ENCODE measurements at regions not wholly inside any gene's neighbourhood (a gene's known extent, or its start where the extent isn't known, plus 50 kb on each side); places are given as distances from the start of the nearest gene placed in this dataset.

GRCh38 chr7:136174477-136175125 is 197.4 kb upstream of the MTPN start:
- Histone ChIP-seq H3K79me2 (ENCODE audit: control insufficient read depth, insufficient read depth, low read length) (no peaks in the 10 kb centered on the region), H3K9me1 (replicated peaks; ENCODE audit: control insufficient read depth, extremely low read depth, insufficient read depth, low read length) (no peaks in the 10 kb centered on the region), H3K4me2 (ENCODE audit: insufficient read depth, low read length) (no peak overlapping the region), H3K4me1 (ENCODE audit: control insufficient read depth, extremely low read depth, insufficient read depth, low read length) (no peaks in the 10 kb centered on the region), H2AFZ (ENCODE audit: low read depth, low read length) (no peak overlapping the region), H3K27me3 (ENCODE audit: control insufficient read depth in 2 of 2, insufficient read depth in 2 of 2, low read length in 2 of 2) (no peaks in the 10 kb centered on the region), H3K27ac (ENCODE audit: insufficient read depth, low read depth, low read length) (no peak overlapping the region), H3K4me3 (replicated peaks in 1 of 3; ENCODE audit: insufficient read depth in 1 of 3, low read depth in 1 of 3, low read length in 3 of 3) (no peak overlapping the region), H3K9ac (replicated peaks; ENCODE audit: extremely low read depth, insufficient read depth, low read length) (no peak overlapping the region), H4K20me1 (replicated peaks; ENCODE audit: control insufficient read depth, extremely low read depth, insufficient read depth, low read length) (no peaks in the 10 kb centered on the region), H3K9me3 (replicated peaks; ENCODE audit: control insufficient read depth, insufficient read depth, low read length) (no peaks in the 10 kb centered on the region), H3K36me3 (ENCODE audit: control insufficient read depth in 2 of 2, extremely low read depth in 1 of 2, insufficient read depth in 2 of 2, low read length in 2 of 2) (no peaks in the 10 kb centered on the region)
- intact Hi-C loops (cut with micrococcal nuclease), result no loop called here
- CTCF ChIA-PET, result no interaction called here
- POLR2A ChIA-PET, result no interaction called here
- TF ChIP-seq MAX (IDR thresholded peaks at IDR 0.05; ENCODE audit: insufficient read depth, insufficient read length) (no peak), POLR2AphosphoS5 (IDR thresholded peaks at IDR 0.05; ENCODE audit: insufficient read depth, low read depth, low read length) (no peak)
- FAIRE-seq (no peak), DNase-seq (ENCODE audit: low read depth, low spot score) (no peak)
- no TSS peak for BruUV-seq (replicated peaks)
- dilution Hi-C loops (cut with MboI; ENCODE audit: extremely low pct_ligation_motif_present, low sequenced_read_pairs), result no loop called here

GRCh38 chr7:136173874-136174273 is 196.7 kb upstream of the MTPN start:
- TF ChIP-seq JUN (IDR thresholded peaks at IDR 0.05; ENCODE audit: borderline replicate concordance, insufficient read depth, insufficient read length, low read depth), result no peak
- Histone ChIP-seq H3K4me2 (ENCODE audit: insufficient read depth, low read length) (no peak overlapping the region), H3K27me3 (ENCODE audit: control insufficient read depth in 2 of 2, insufficient read depth in 2 of 2, low read length in 2 of 2) (no peaks in the 10 kb centered on the region), H2AFZ (ENCODE audit: low read depth, low read length) (no peak overlapping the region), H3K9me3 (replicated peaks; ENCODE audit: control insufficient read depth, insufficient read depth, low read length) (no peaks in the 10 kb centered on the region), H3K4me3 (replicated peaks in 1 of 3; ENCODE audit: insufficient read depth in 1 of 3, low read depth in 1 of 3, low read length in 3 of 3) (no peak overlapping the region), H3K9ac (replicated peaks; ENCODE audit: extremely low read depth, insufficient read depth, low read length) (no peak overlapping the region), H3K79me2 (ENCODE audit: control insufficient read depth, insufficient read depth, low read length) (no peaks in the 10 kb centered on the region), H3K4me1 (ENCODE audit: control insufficient read depth, extremely low read depth, insufficient read depth, low read length) (no peaks in the 10 kb centered on the region), H3K9me1 (replicated peaks; ENCODE audit: control insufficient read depth, extremely low read depth, insufficient read depth, low read length) (no peaks in the 10 kb centered on the region), H3K27ac (ENCODE audit: insufficient read depth, low read depth, low read length) (no peak overlapping the region), H3K36me3 (ENCODE audit: control insufficient read depth in 2 of 2, extremely low read depth in 1 of 2, insufficient read depth in 2 of 2, low read length in 2 of 2) (no peaks in the 10 kb centered on the region), H4K20me1 (replicated peaks; ENCODE audit: control insufficient read depth, extremely low read depth, insufficient read depth, low read length) (no peaks in the 10 kb centered on the region)
- BruUV-seq (replicated peaks), result no TSS peak
- intact Hi-C loops (cut with micrococcal nuclease), result no loop called here
- ChIA-PET POLR2A (no interaction called here), CTCF (no interaction called here)
- dilution Hi-C loops (cut with MboI; ENCODE audit: extremely low pct_ligation_motif_present, low sequenced_read_pairs), result no loop called here
- DNase-seq (ENCODE audit: low read depth, low spot score), result no peak
- FAIRE-seq, result no peak

All from endothelial cell of umbilical vein (primary cell).